OCI-M1 (cell line): ENCODE measurements at regions not wholly inside any gene's neighbourhood (a gene's known extent, or its start where the extent isn't known, plus 50 kb on each side); places are given as distances from the start of the nearest gene placed in this dataset.
A peak's percentile ranks its signal among the peaks of the same experiment; 100 is the strongest.

ENCODE experiments used
- DNase-seq: peaks from one replicate; lab custom pipeline; 2025; lab: John Stamatoyannopoulos, UW

DNA sequence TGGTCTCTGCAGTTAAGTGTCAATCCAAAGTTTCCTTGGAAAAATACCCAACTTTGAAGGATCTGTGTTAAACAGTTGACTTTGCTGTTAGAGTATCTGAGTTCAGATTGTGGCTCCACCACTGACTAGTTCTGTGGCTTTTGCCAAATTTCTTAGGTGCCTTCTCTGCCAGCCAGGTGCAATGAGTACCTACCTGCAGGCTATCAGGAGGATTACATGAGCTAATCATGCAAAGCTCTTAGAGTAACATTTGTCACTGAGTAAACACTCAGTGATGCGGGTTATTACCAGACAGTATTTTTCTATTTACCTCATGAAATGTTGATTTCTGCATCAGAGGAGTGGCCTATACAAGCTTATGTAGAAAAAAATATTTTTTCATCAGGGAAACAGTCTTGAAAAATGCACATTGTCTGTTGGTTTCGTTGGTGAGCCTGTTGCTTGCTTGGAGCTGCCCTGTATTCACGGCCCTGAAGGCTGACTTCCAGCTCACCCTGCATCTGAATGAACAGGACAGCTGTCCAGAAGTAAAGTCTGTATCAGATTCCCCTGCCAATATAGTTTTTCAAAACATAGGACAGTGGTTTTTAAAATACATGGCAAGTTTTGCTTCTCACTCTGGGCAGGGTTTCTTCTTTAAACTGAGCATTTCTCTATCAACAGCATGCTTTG, 235.1 kb downstream of the CDCA7 start:
- no peak for DNase-seq

- DNase-seq: no peak
Measured at GRCh38 chr2:173590276-173590861, 235.7 kb downstream of the CDCA7 start.

- DNase-seq: no peak
Measured at GRCh38 chr2:173593109-173593508, 238.4 kb downstream of the CDCA7 start.

DNA sequence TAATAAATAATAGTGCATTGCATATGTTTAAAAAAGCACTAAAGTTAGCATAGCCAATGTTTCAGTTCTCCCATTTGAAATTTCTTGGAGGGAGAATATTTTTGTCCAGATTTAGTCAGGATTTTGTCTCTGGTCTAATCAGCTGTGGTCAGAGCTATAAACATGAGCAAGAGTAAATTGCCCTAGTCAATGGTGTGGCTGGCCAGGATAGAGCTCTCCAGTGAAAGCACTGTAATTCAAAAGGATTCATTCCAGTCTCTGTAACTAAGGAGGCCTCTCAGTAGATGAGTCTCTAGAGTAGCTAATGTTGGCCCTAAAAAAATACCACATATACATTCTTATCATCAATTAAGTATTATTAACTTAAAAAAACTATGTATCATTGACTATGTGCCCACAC, 241.6 kb downstream of the CDCA7 start:
- no peak for DNase-seq

- DNase-seq: no peak
Measured at GRCh38 chr2:173598525-173598924, 243.9 kb downstream of the CDCA7 start.

DNA sequence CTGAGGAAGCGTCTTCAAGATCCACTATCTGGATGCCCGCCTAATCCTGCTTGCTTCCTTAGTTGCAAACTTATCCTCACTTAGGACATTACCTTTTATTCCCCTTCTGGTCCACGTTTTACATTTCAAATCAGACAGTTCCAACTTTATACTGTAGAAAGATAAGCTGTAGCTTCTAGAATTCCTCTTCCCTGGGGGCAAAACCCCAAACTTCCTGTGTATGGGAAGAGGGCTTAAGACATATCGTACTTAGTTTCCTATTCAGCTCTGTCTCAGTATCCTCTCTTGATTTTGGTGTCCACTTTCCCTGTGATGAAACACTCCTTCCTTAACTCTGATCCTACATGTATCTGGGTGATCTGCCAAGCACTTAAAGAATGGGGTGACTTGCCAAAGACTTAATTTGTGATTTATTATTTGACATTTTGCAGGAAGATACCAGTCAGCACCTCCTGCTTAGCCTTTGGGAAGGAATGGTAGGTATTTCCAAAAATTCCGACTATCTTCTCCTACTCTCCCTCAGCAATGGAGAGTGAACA, 245.2 kb downstream of the CDCA7 start:
- no peak for DNase-seq

DNA sequence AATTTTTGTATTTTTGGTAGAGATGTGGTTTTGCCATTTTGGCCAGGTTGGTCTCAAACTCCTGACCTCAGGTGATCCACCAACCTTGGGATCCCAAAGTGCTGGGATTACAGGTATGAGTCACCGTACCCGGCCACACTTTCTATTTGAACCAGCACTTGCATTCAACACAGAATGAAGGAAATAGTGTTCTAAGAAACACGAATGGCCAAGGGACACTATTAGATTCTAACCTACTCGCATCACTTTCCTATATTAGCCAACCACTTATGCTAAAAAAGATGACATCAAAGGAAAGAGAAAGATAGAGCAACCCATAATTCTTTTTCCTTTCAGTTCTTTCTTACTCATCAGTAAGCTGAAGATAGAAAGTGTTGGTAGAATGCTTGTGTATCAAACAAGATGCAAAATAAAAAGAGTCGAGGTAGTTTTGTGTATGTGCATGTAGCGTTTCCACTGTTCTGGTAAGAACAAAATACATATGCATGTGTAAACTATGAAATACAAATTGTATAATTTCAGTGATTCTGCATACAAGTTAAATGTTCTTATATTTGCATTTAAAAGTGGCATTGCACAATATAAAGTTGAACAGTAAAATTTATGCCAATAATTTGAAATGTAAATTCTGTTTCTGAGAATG, 247.6 kb downstream of the CDCA7 start:
- DNase-seq: no peak

GRCh38 chr2:173605994-173606393, 251.3 kb downstream of the CDCA7 start:
- DNase-seq: no peak

DNA sequence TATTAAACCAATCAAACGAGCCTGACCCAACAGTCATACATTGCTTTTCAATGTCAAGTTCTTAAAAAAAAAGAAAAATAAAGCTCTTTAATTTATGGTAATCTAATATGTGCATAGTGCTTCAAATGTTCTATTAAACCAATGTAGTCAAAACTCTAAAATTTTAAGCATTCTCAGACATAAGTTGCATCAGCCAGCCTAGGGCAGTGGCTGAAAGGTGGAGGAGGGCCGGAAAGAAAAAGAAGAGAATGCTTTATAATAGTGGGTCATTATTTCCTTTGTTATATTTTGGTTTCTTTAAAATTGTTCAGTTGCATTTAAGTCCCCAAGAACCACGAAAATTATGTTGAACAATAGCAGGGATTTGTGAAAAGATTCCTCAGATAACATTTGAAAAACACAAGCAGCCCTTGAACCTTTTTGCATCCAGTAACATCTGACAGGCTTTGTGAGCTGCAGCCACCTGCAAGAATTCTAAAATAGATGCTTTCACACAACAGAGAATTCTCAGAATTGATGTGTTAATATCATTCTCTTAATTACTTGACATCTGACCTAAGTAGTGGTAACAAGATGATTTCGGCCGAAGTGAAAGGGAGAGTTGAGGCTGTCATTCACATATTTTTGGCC, 252.1 kb downstream of the CDCA7 start:
- DNase-seq: peak; percentile 14

DNA sequence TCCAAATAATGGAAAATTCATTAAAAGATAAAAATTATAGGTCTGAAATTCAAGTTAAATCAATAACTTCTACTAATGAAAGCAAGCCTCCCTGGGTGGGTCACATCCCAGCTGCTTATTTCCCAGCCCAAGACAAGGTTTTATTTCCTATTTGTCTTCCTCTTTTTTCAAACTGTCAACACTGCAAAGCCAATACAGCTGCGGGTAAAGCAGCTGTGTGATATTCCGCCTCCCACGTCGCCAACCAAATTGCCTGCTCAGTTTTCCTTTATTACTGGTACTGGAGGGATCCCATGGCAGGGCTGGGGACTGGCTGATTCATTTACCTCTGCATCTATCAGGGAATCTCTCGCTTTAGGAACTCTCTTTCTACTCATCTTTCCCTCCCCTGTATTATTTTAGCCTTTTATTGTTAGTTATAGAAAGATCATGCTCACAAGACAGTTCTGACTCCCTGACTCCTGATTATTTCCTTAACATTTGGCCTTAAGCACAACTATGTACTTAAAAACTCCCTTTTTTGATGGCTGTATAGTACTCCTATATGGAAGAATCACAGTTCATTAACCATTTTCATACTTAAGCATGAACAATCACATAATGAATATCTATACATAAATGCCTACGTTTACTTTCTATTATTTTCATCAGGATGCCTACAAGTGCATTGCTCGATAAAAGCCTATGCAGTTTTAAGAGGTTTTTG, 253.1 kb downstream of the CDCA7 start:
- DNase-seq: peak; percentile 43

- DNase-seq: no peak
Measured at GRCh38 chr2:173611121-173611520, 256.4 kb downstream of the CDCA7 start.

- DNase-seq: no peak
Measured at GRCh38 chr2:173612354-173612753, 257.7 kb downstream of the CDCA7 start.

DNA sequence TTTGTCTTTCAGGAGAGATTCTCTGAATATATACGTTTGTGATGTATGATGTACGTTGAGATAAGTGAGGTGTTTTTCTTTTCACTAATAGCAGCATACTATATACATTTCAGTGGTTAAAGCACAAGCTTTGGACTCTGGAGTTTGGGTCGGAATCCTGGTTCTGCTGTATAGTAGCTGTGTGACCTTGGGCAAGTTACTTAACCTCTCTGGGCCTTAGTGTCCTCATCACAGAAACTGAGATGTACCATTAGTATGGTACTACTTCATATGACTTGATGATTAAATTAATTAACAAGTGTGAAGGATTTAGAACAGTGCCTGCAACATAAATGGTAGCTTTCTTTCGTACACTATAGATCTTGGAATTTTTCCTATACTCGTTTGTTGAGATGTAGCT, 258.7 kb downstream of the CDCA7 start:
- DNase-seq: no peak

- no peak for DNase-seq
Measured at GRCh38 chr2:173614265-173614930, 259.7 kb downstream of the CDCA7 start.

DNA sequence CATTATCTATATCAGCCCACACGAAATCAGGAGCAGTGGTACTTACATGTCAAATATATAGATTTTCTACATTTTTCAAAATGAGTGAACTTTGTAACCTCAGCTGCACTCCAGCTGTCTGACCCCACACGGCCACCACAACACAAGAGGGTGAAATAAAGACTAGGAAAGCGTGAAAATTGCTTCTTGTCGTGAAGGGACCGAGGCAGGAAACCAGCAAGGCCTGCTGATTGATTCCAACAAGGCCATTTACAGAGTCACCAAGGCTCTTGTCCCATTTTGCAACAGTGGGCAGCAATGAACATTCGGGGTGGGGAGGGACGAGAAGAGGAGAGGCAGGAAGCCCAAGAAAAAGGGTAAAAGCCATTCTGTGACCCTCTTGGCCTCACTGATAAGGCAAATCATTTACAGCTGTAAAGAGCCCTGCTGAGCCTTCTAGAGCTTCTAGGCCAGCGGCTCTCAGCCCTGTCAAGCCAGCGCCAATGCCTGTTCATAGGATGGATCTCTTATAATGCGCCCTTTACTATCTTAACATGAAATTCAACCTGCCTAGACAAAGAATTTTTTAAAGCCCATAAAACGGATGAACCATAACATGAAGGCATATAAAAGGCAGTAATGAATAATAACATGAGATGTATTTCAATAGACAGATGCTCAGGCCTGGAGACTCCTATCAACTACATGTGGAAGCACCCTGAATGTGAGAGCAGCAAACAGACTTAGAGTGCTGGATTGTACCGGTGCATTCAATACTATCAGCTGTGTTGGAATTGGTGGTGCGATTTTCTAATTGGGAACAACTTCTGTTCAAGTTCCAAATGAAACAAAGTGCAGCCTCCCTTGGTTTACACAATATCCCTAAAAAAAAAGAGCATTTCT, 269.0 kb downstream of the CDCA7 start:
- DNase-seq: no peak

GRCh38 chr2:173625315-173625714, 270.6 kb downstream of the CDCA7 start:
- DNase-seq: no peak

GRCh38 chr2:173629076-173629475, 274.4 kb downstream of the CDCA7 start:
- no peak for DNase-seq

DNA sequence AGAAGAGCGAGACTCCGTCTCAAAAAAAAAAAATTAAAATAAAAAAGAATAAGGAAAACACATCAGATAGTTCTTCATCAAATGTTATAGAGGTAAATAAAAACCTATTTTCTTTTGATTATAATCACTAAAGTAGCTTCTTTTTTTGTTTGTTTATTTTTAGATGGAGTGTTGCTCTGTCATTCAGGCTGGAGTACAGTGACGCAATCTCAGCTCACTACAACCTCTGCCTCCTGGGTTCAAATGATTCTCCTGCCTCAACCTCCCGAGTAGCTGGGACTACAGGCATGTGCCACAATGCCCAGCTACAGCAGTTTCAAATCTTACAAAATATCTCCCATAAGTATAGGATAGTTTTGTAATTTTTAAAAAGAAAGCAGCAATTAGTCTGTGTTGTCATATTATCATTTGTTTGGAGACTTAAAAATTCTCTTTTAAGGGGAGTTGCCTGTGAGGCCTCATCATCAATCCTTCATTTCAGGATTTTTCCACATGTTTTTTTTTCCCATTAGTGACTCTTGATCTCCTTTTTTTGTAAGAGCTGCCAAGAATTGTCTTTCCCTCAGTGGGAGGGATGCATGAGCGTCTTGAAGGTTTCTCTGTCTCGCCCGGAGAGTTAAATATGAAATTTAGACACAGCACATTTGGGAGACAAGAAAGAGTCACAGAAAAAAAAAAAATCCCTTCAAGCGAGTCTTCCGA, 275.9 kb downstream of the CDCA7 start:
- DNase-seq: no peak

GRCh38 chr2:173631127-173631460, 276.4 kb downstream of the CDCA7 start:
- no peak for DNase-seq

DNA sequence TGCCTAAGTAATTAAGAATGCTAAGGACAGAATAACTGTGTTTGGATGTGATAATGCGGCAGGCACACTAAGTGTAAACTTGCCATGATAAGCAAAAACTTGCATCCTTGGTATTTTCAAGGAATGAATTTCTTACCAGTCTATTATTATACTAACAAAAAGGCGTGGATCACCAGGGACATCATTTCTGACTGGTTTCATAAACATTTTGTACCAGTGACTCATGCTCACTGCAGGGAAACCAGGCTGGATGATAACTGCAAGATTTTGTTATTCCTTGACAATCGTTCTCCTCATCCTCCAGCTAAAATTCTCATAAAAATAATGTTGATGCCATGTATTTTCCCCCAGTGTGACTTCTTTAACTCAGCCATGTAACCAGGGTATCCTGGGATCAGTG, 289.5 kb downstream of the CDCA7 start:
- no peak for DNase-seq
